ENCODE measurements at regions not wholly inside any gene's neighbourhood (a gene's known extent, or its start where the extent isn't known, plus 50 kb on each side); places are given as distances from the start of the nearest gene placed in this dataset.
A peak's percentile ranks its signal among the peaks of the same experiment; 100 is the strongest.

- DNase-seq (ENCODE audit: unreplicated experiment) = no peak
- Mint-ChIP-seq H3K4me3 (ENCODE audit: unreplicated experiment) (no peak overlapping the region), H3K36me3 (ENCODE audit: insufficient read depth, unreplicated experiment) (no peaks in the 10 kb centered on the region), H3K27ac (ENCODE audit: low read depth, unreplicated experiment) (no peak overlapping the region), H3K27me3 (ENCODE audit: insufficient read depth, unreplicated experiment) (no peaks in the 10 kb centered on the region), H3K9me3 (ENCODE audit: unreplicated experiment) (no peaks in the 10 kb centered on the region), H3K4me1 (ENCODE audit: insufficient read depth, unreplicated experiment) (peaks cover 7% of the 10 kb centered on the region)
- intact Hi-C loops (cut with micrococcal nuclease) = loop anchor here (5.0 kb wide), 1 partner anchor 134 kb away; the partner anchor contains the start of gene FOXD1
- ChIA-PET POLR2A (interaction anchor here (1.4 to 1.6 kb wide), 2 partner anchors 9 to 52 kb away, joined by 3 read pairs; no protein-coding TSS in a partner anchor), CTCF (interaction anchor here (0.6 kb wide), 1 partner anchor 191 kb away, joined by 3 read pairs; no protein-coding TSS in a partner anchor)
- TF ChIP-seq, protein P1, sequence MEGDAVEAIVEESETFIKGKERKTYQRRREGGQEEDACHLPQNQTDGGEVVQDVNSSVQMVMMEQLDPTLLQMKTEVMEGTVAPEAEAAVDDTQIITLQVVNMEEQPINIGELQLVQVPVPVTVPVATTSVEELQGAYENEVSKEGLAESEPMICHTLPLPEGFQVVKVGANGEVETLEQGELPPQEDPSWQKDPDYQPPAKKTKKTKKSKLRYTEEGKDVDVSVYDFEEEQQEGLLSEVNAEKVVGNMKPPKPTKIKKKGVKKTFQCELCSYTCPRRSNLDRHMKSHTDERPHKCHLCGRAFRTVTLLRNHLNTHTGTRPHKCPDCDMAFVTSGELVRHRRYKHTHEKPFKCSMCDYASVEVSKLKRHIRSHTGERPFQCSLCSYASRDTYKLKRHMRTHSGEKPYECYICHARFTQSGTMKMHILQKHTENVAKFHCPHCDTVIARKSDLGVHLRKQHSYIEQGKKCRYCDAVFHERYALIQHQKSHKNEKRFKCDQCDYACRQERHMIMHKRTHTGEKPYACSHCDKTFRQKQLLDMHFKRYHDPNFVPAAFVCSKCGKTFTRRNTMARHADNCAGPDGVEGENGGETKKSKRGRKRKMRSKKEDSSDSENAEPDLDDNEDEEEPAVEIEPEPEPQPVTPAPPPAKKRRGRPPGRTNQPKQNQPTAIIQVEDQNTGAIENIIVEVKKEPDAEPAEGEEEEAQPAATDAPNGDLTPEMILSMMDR (IDR thresholded peaks at IDR 0.05; ENCODE audit: unreplicated experiment) = no peak
- no TSS peak for BruUV-seq (replicated peaks)
Measured at GRCh38 chr5:73312872-73313510, 135.6 kb downstream of the FOXD1 start.

DNA sequence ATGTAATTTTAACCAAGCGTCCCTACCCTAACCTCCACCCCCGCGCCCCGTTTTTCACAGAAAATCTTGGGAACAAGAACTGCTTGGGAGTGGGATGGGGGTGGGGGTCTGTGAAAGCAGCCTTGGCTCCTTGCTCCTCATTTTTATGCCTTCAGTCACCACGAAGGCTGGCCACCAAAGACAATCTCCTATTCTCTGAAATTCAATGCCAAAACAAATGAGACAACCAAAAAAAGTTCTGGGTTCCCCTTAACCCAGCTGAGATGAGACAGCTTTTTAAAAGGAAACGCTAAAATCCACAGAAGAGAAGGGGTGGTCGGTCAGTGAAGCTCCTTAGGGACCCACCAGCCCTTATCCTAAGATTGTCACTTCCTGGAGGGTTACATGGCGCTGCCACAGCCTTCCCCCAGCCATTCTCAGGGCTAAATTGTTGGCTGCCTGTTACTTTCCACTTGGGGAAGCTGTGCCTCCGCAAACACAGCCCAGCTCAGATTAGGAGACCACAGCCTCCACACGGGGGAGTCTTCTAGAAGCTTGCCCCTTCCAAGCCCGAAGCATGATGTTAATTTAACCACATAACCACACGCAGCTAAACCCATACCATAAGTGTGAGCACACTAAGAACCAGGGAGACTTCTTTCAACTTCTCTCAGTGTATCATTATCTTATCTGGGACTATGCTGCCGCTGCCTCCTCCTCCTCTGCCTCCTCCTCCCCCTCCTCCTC, 136.3 kb downstream of the FOXD1 start:
- intact Hi-C loops (cut with micrococcal nuclease) = loop anchor here (5.0 kb wide), 1 partner anchor 135 kb away; the partner anchor contains the start of gene FOXD1
- Mint-ChIP-seq H3K27ac (ENCODE audit: low read depth, unreplicated experiment) (peak overlapping the region; percentile 75), H3K4me3 (ENCODE audit: unreplicated experiment) (no peak overlapping the region), H3K9me3 (ENCODE audit: unreplicated experiment) (no peaks in the 10 kb centered on the region), H3K27me3 (ENCODE audit: insufficient read depth, unreplicated experiment) (no peaks in the 10 kb centered on the region), H3K36me3 (ENCODE audit: insufficient read depth, unreplicated experiment) (no peaks in the 10 kb centered on the region), H3K4me1 (ENCODE audit: insufficient read depth, unreplicated experiment) (peaks cover 13% of the 10 kb centered on the region)
- TF ChIP-seq, protein P1 (IDR thresholded peaks at IDR 0.05; ENCODE audit: unreplicated experiment) = no peak
- ChIA-PET POLR2A (interaction anchor here (1.3 to 2.5 kb wide), 2 partner anchors 10 to 32 kb away, joined by 5 to 11 read pairs; no protein-coding TSS in a partner anchor), CTCF (interaction anchor here (1.0 kb wide), 1 partner anchor 96 kb away, joined by 7 read pairs; no protein-coding TSS in a partner anchor)
- no TSS peak for BruUV-seq (replicated peaks)
- DNase-seq (ENCODE audit: unreplicated experiment) = no peak

DNA sequence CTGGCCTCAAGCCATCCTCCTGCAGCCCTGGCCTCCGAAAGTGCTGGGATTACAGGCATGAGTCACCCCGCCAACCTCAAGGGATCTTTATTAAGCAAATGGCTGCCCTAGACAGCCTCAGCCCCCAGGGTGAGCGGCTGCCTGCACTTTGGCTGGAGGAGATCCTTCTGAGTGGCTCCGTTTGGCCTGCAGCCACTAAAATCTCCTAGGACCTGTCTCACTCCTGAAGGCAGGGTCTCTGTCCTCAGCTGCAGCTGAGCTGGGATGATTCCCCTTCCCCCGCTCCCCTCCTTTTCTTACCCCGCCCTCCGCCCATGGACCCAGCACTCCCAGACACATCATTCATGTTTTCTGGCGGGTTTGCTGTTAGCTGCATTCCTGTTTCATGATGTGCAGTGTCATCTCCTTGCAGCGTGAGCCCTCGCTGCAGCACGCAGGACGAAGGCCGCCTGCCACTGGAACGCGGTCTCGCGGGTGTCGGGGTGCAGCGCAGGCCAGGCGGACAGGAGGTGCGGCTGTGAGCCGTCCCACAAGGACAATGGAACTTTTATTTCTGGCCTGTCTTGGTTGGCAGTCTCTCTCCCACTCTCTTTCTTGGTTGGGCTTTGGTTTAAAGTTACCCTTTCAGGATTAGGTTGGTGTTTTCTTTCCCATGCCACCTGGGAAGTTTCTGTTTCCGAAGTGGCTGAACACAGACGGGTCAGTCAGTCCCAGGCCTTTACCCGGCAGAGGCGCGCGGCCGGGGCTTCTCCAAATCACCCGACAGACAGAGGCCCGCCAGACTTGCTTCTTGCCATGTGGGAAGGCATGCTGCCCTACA, 137.1 kb downstream of the FOXD1 start:
- TF ChIP-seq, protein P1 (IDR thresholded peaks at IDR 0.05; ENCODE audit: unreplicated experiment) = no peak
- peak overlapping the region; percentile 47 for H3K4me3 Mint-ChIP-seq (ENCODE audit: unreplicated experiment)
- H3K36me3 Mint-ChIP-seq (ENCODE audit: insufficient read depth, unreplicated experiment) = no peaks in the 10 kb centered on the region
- no peaks in the 10 kb centered on the region for H3K9me3 Mint-ChIP-seq (ENCODE audit: unreplicated experiment)
- POLR2A ChIA-PET = interaction anchor here (1.0 to 2.5 kb wide), 5 partner anchors 9 to 187 kb away, joined by 3 to 11 read pairs (median 5); partner anchors contain the start of genes BTF3 and FOXD1
- CTCF ChIA-PET = interaction anchor here (1.0 to 1.3 kb wide), 3 partner anchors 10 to 140 kb away, joined by 3 to 7 read pairs (median 4); no protein-coding TSS in a partner anchor
- intact Hi-C loops (cut with micrococcal nuclease) = loop anchor here (2.0 to 5.0 kb wide), 2 partner anchors 53 to 136 kb away; partner anchors contain the start of gene FOXD1
- no TSS peak for BruUV-seq (replicated peaks)
- no peaks in the 10 kb centered on the region for H3K27me3 Mint-ChIP-seq (ENCODE audit: insufficient read depth, unreplicated experiment)
- peaks cover 13% of the 10 kb centered on the region for H3K4me1 Mint-ChIP-seq (ENCODE audit: insufficient read depth, unreplicated experiment)
- H3K27ac Mint-ChIP-seq (ENCODE audit: low read depth, unreplicated experiment) = peak overlapping the region; percentile 75
- DNase-seq (ENCODE audit: unreplicated experiment) = peak; percentile 88
